ENCODE measurements at regions not wholly inside any gene's neighbourhood (a gene's known extent, or its start where the extent isn't known, plus 50 kb on each side); places are given as distances from the start of the nearest gene placed in this dataset.

DNA sequence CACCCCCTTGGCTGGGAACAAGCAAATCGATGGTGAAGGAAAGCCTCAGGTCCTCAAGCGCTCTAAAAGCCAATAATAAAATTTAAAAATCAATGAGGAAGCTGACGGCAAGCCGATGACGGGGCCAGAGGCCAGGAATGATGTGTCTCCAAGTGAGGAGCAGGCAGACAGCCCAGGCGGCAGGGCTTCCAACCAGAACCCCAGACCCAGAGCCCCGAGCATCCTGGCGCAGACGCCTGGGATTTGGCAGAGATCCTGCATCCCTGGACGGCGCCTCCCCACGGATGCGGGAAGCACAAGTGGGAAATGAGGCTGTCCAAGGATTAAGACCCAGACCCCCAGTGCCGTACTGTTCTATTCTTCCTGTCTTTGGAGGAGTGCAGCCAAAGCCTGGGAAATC, 123.0 kb upstream of the PROK2 start:
- no peaks in the 10 kb centered on the region for H3K9me3 ChIP-seq
- TF ChIP-seq POLR2AphosphoS5 (IDR thresholded peaks at IDR 0.05) (no peak), EP300 (IDR thresholded peaks at IDR 0.05) (no peak), POLR2A (IDR thresholded peaks at IDR 0.05) (no peak), CTCF (IDR thresholded peaks at IDR 0.05) (no peak)
- 64 to 82% methylated on average over 14 of the region's 14 CpGs for WGBS, 2 donors
- ATAC-seq (ENCODE audit: low FRiP score in 2 of 2) (no peak), DNase-seq (peak in 1 of 2 donors; percentile 58)
- no peak overlapping the region for H3K4me3 ChIP-seq
- no peaks in the 10 kb centered on the region for H3K36me3 ChIP-seq
- H3K27me3 ChIP-seq, result no peaks in the 10 kb centered on the region
- H3K4me1 ChIP-seq, result no peaks in the 10 kb centered on the region
- no peak overlapping the region for H3K27ac ChIP-seq

- Histone ChIP-seq H3K27me3 (no peaks in the 10 kb centered on the region), H3K4me3 (no peak overlapping the region), H3K27ac (no peak overlapping the region), H3K9me3 (no peaks in the 10 kb centered on the region), H3K36me3 (no peaks in the 10 kb centered on the region), H3K4me1 (no peaks in the 10 kb centered on the region)
- 52 to 60% methylated on average over 3 of the region's 3 CpGs for WGBS, 2 donors
- TF ChIP-seq POLR2A (IDR thresholded peaks at IDR 0.05) (no peak), EP300 (IDR thresholded peaks at IDR 0.05) (no peak), CTCF (IDR thresholded peaks at IDR 0.05) (no peak), POLR2AphosphoS5 (IDR thresholded peaks at IDR 0.05) (no peak)
- peak in 1 of 2 donors; percentile 16 for ATAC-seq (ENCODE audit: low FRiP score in 2 of 2)
- no peak for DNase-seq
Measured at GRCh38 chr3:71906976-71907375, 122.0 kb upstream of the PROK2 start.

GRCh38 chr3:71905426-71905825, 120.5 kb upstream of the PROK2 start:
- H3K4me1 ChIP-seq, result no peaks in the 10 kb centered on the region
- H3K9me3 ChIP-seq, result no peaks in the 10 kb centered on the region
- TF ChIP-seq POLR2A (IDR thresholded peaks at IDR 0.05) (no peak), EP300 (IDR thresholded peaks at IDR 0.05) (no peak), POLR2AphosphoS5 (IDR thresholded peaks at IDR 0.05) (no peak), CTCF (IDR thresholded peaks at IDR 0.05) (no peak)
- peak in 1 of 2 donors; percentile 58 for DNase-seq
- WGBS, 2 donors, result 51 to 80% methylated on average over 5 of the region's 5 CpGs
- no peak overlapping the region for H3K27ac ChIP-seq
- H3K4me3 ChIP-seq, result no peak overlapping the region
- H3K36me3 ChIP-seq, result no peaks in the 10 kb centered on the region
- H3K27me3 ChIP-seq, result no peaks in the 10 kb centered on the region
- ATAC-seq (ENCODE audit: low FRiP score in 2 of 2), result peak in 1 of 2 donors; percentile 63

DNA sequence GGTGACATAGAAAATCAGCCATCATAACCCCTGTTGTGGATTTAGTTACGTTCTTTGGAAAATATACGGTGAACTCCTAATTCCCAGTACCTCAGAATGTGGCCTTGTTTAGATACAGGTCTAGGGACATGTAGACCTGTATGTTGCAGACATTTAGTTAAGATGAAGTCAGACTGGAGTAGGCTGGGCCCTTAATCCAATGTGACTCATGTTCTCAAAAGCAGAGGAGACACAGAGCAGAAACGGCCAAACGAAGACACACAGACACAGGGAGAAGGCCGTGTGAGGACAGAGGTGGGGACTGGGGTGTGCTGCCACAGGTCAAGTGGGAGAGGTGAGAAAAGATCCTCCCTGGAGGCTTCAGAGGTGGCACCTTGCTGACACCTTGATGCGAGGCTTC, 119.0 kb upstream of the PROK2 start:
- no peaks in the 10 kb centered on the region for H3K27me3 ChIP-seq
- TF ChIP-seq CTCF (IDR thresholded peaks at IDR 0.05), result no peak
- TF ChIP-seq POLR2A (IDR thresholded peaks at IDR 0.05), result no peak
- no peak for TF ChIP-seq EP300 (IDR thresholded peaks at IDR 0.05)
- no peak for TF ChIP-seq POLR2AphosphoS5 (IDR thresholded peaks at IDR 0.05)
- no peaks in the 10 kb centered on the region for H3K9me3 ChIP-seq
- H3K36me3 ChIP-seq, result no peaks in the 10 kb centered on the region
- no peak for ATAC-seq (ENCODE audit: low FRiP score in 2 of 2)
- no peak overlapping the region for H3K4me3 ChIP-seq
- WGBS, 2 donors, result 92 to 95% methylated on average over 6 of the region's 6 CpGs
- H3K27ac ChIP-seq, result no peak overlapping the region
- no peak for DNase-seq
- H3K4me1 ChIP-seq, result no peaks in the 10 kb centered on the region

GRCh38 chr3:71903112-71903495, 118.2 kb upstream of the PROK2 start:
- H3K27me3 ChIP-seq, result no peaks in the 10 kb centered on the region
- H3K9me3 ChIP-seq, result no peaks in the 10 kb centered on the region
- TF ChIP-seq POLR2A (IDR thresholded peaks at IDR 0.05) (no peak), EP300 (IDR thresholded peaks at IDR 0.05) (no peak), POLR2AphosphoS5 (IDR thresholded peaks at IDR 0.05) (no peak), CTCF (IDR thresholded peaks at IDR 0.05) (no peak)
- H3K4me3 ChIP-seq, result no peak overlapping the region
- ATAC-seq (ENCODE audit: low FRiP score in 2 of 2), result peak in 1 of 2 donors; percentile 18
- no peaks in the 10 kb centered on the region for H3K36me3 ChIP-seq
- no peaks in the 10 kb centered on the region for H3K4me1 ChIP-seq
- 17 to 26% methylated on average over 2 of the region's 2 CpGs for WGBS, 2 donors
- no peak for DNase-seq
- H3K27ac ChIP-seq, result no peak overlapping the region
